Nephron progenitor cell (in vitro differentiated cells): ENCODE measurements at regions not wholly inside any gene's neighbourhood (a gene's known extent, or its start where the extent isn't known, plus 50 kb on each side); places are given as distances from the start of the nearest gene placed in this dataset.

Source experiments
- DNase-seq: peaks from one replicate; pipeline ENCODE4 v3.0.0; 2021
- H3K27ac Mint-ChIP-seq: 2 replicates; pipeline ENCODE4 v1.8.0; 2021; ENCODE audit warnings: mild to moderate bottlenecking, moderate library complexity, mixed read lengths
- H3K27me3 Mint-ChIP-seq: 2 replicates; pipeline ENCODE4 v1.8.0; 2021; ENCODE audit warnings: mild to moderate bottlenecking, low read depth, mixed read lengths; ENCODE audit not compliant: poor library complexity
- H3K36me3 Mint-ChIP-seq: 2 replicates; pipeline ENCODE4 v1.8.0; 2021; ENCODE audit warnings: low read depth, mixed read lengths
- H3K4me1 Mint-ChIP-seq: 2 replicates; pipeline ENCODE4 v1.8.0; 2021; ENCODE audit warnings: mixed read lengths
- H3K4me3 Mint-ChIP-seq: 2 replicates; pipeline ENCODE4 v1.8.0; 2021; ENCODE audit warnings: mild to moderate bottlenecking, moderate library complexity, mixed read lengths
- H3K9me3 Mint-ChIP-seq: 2 replicates; pipeline ENCODE4 v1.8.0; 2021; ENCODE audit warnings: mild to moderate bottlenecking, moderate library complexity, mixed read lengths
- CTCF ChIP-seq: fragments of 200-600 bp; sonication (generic); IDR thresholded peaks from 2 replicates; pipeline ENCODE4 v1.5.0; 2021; ENCODE audit warnings: antibody characterized with exemption

GRCh38 chr7:155951554-155952158 lies 139.4 kb upstream of the SHH start:
- Mint-ChIP-seq H3K9me3 (peaks cover 2% of the 10 kb centered on the region), H3K4me1 (peaks cover 5% of the 10 kb centered on the region), H3K4me3 (no peak overlapping the region), H3K27ac (no peak overlapping the region), H3K27me3 (peaks cover 20% of the 10 kb centered on the region), H3K36me3 (no peaks in the 10 kb centered on the region)
- TF ChIP-seq CTCF, result no peak
- no peak for DNase-seq

GRCh38 chr7:155950898-155951553 lies 138.8 kb upstream of the SHH start:
- no peak overlapping the region for H3K4me3 Mint-ChIP-seq
- no peak for DNase-seq
- no peak for TF ChIP-seq CTCF
- H3K9me3 Mint-ChIP-seq, result peaks cover 8% of the 10 kb centered on the region
- H3K36me3 Mint-ChIP-seq, result no peaks in the 10 kb centered on the region
- H3K27me3 Mint-ChIP-seq, result peaks cover 25% of the 10 kb centered on the region
- no peak overlapping the region for H3K27ac Mint-ChIP-seq
- peaks cover 5% of the 10 kb centered on the region for H3K4me1 Mint-ChIP-seq

- no peaks in the 10 kb centered on the region for H3K36me3 Mint-ChIP-seq
- H3K27me3 Mint-ChIP-seq, result peaks cover 20% of the 10 kb centered on the region
- DNase-seq, result no peak
Observed at GRCh38 chr7:155948845-155949244, 136.6 kb upstream of the SHH start.

GRCh38 chr7:155948423-155948822 lies 136.2 kb upstream of the SHH start:
- Mint-ChIP-seq H3K4me3 (no peak overlapping the region), H3K4me1 (peaks cover 5% of the 10 kb centered on the region), H3K27ac (no peak overlapping the region), H3K27me3 (peaks cover 20% of the 10 kb centered on the region), H3K9me3 (peaks cover 17% of the 10 kb centered on the region), H3K36me3 (no peaks in the 10 kb centered on the region)
- TF ChIP-seq CTCF, result no peak
- no peak for DNase-seq

More at GRCh38 chr7:155948845-155949244, 136.6 kb upstream of the SHH start:
- Mint-ChIP-seq H3K4me1 (peaks cover 5% of the 10 kb centered on the region), H3K27ac (no peak overlapping the region), H3K9me3 (peaks cover 17% of the 10 kb centered on the region), H3K4me3 (no peak overlapping the region)
- TF ChIP-seq CTCF, result no peak

- no peak overlapping the region for H3K27ac Mint-ChIP-seq
- H3K9me3 Mint-ChIP-seq, result peaks cover 17% of the 10 kb centered on the region
- peaks cover 5% of the 10 kb centered on the region for H3K4me1 Mint-ChIP-seq
- H3K4me3 Mint-ChIP-seq, result no peak overlapping the region
- H3K36me3 Mint-ChIP-seq, result no peaks in the 10 kb centered on the region
- no peak for TF ChIP-seq CTCF
- H3K27me3 Mint-ChIP-seq, result peaks cover 25% of the 10 kb centered on the region
- DNase-seq, result no peak
Observed at GRCh38 chr7:155947051-155947450, 134.8 kb upstream of the SHH start.
